H9 (cell line): ENCODE measurements at regions not wholly inside any gene's neighbourhood (a gene's known extent, or its start where the extent isn't known, plus 50 kb on each side); places are given as distances from the start of the nearest gene placed in this dataset.

Source experiments
- DNase-seq: peaks from one replicate; pipeline ENCODE4 v3.0.0-alpha.2; 2017
- H2AFZ ChIP-seq: one replicate; pipeline ENCODE4 v1.6.1; 2013; ENCODE audit warnings: mild to moderate bottlenecking, low read length, control low read depth, moderate library complexity
- H2AK5ac ChIP-seq: 2 replicates; pipeline ENCODE4 v1.6.1; 2013; ENCODE audit warnings: low read length, control low read depth, mixed read lengths; ENCODE audit not compliant: insufficient read length
- H2BK120ac ChIP-seq: one replicate; pipeline ENCODE4 v1.6.1; 2013; ENCODE audit warnings: low read depth, mild to moderate bottlenecking, low read length, control low read depth, inconsistent platforms; ENCODE audit not compliant: poor library complexity, severe bottlenecking
- H2BK12ac ChIP-seq: 2 replicates; pipeline ENCODE4 v1.6.1; 2013; ENCODE audit warnings: low read length, control low read depth, mixed read lengths, low read depth; ENCODE audit not compliant: insufficient read length
- H2BK15ac ChIP-seq: 2 replicates; pipeline ENCODE4 v1.6.1; 2013; ENCODE audit warnings: low read depth, low read length, control low read depth
- H2BK20ac ChIP-seq: one replicate; pipeline ENCODE4 v1.6.1; 2013; ENCODE audit warnings: low read depth, mild to moderate bottlenecking, low read length, control low read depth, inconsistent platforms; ENCODE audit not compliant: poor library complexity, severe bottlenecking
- H2BK5ac ChIP-seq: 2 replicates; pipeline ENCODE4 v1.6.1; 2013; ENCODE audit warnings: low read length, control low read depth, mixed read lengths; ENCODE audit not compliant: insufficient read length
- H3K14ac ChIP-seq: 2 replicates; pipeline ENCODE4 v1.6.1; 2013; ENCODE audit warnings: low read length, control low read depth; ENCODE audit not compliant: insufficient read depth
- H3K18ac ChIP-seq: 2 replicates; pipeline ENCODE4 v1.6.1; 2013; ENCODE audit warnings: low read depth, mild to moderate bottlenecking, mixed read lengths, low read length, control low read depth; ENCODE audit not compliant: insufficient read length
- H3K23ac ChIP-seq: 2 replicates; pipeline ENCODE4 v1.6.1; 2013; ENCODE audit warnings: low read length, control low read depth, mixed read lengths, low read depth; ENCODE audit not compliant: insufficient read length
- H3K23me2 ChIP-seq: 2 replicates; pipeline ENCODE4 v1.6.1; 2013; ENCODE audit warnings: low read depth, mild to moderate bottlenecking, mixed read lengths, low read length, control low read depth; ENCODE audit not compliant: insufficient read length, poor library complexity, severe bottlenecking
- H3K27ac ChIP-seq: 2 replicates; pipeline ENCODE4 v1.5.1; 2013; ENCODE audit warnings: low read length, control low read depth, mixed read lengths, low read depth; ENCODE audit not compliant: insufficient read length
- H3K27me3 ChIP-seq: 2 replicates; pipeline ENCODE4 v1.6.1; 2013; ENCODE audit warnings: low read length, control low read depth, inconsistent platforms; ENCODE audit not compliant: insufficient read depth
- H3K4ac ChIP-seq: 2 replicates; pipeline ENCODE4 v1.6.1; 2013; ENCODE audit warnings: low read depth, mild to moderate bottlenecking, control low read depth, inconsistent platforms, low read length, moderate library complexity
- H3K4me1 ChIP-seq: 2 replicates; pipeline ENCODE4 v1.6.1; 2013; ENCODE audit warnings: low read length, control low read depth, inconsistent platforms; ENCODE audit not compliant: insufficient read depth
- H3K4me2 ChIP-seq: 2 replicates; pipeline ENCODE4 v1.6.1; 2013; ENCODE audit warnings: low read length, control low read depth, mixed read lengths; ENCODE audit not compliant: insufficient read length, insufficient read depth
- H3K56ac ChIP-seq: 2 replicates; pipeline ENCODE4 v1.6.1; 2013; ENCODE audit warnings: low read depth, mild to moderate bottlenecking, mixed read lengths, low read length, control low read depth; ENCODE audit not compliant: insufficient read length
- H3K79me1 ChIP-seq: 2 replicates; pipeline ENCODE4 v1.6.1; 2013; ENCODE audit warnings: low read depth, mild to moderate bottlenecking, moderate library complexity, low read length, control low read depth, inconsistent platforms; ENCODE audit not compliant: insufficient read depth, poor library complexity, severe bottlenecking
- H3K79me2 ChIP-seq: 2 replicates; pipeline ENCODE4 v1.6.1; 2013; ENCODE audit warnings: low read length, control low read depth, inconsistent platforms; ENCODE audit not compliant: insufficient read depth
- H3K9ac ChIP-seq: 2 replicates; pipeline ENCODE4 v1.6.1; 2013; ENCODE audit warnings: low read length, control low read depth, mixed read lengths; ENCODE audit not compliant: insufficient read length; ENCODE audit errors: extremely low read depth
- H3K9me3 ChIP-seq: one replicate; pipeline ENCODE4 v1.6.1; 2013; ENCODE audit warnings: low read depth, low read length, inconsistent platforms; ENCODE audit not compliant: control insufficient read depth
- H3T11ph ChIP-seq: one replicate; pipeline ENCODE4 v1.6.1; 2013; ENCODE audit warnings: mild to moderate bottlenecking, low read length, control low read depth, inconsistent platforms
- H4K20me1 ChIP-seq: one replicate; pipeline ENCODE4 v1.6.1; 2013; ENCODE audit not compliant: control insufficient read depth, insufficient read length, insufficient read depth
- H4K5ac ChIP-seq: 2 replicates; pipeline ENCODE4 v1.6.1; 2013; ENCODE audit warnings: low read depth, mild to moderate bottlenecking, mixed read lengths, low read length, control low read depth; ENCODE audit not compliant: insufficient read length
- H4K8ac ChIP-seq: replicated peaks from 2 replicates; pipeline ENCODE4 v1.6.1; 2013; ENCODE audit warnings: low read length, control low read depth, mixed read lengths, low read depth; ENCODE audit not compliant: insufficient read length
- H4K91ac ChIP-seq: 2 replicates; pipeline ENCODE4 v1.6.1; 2013; ENCODE audit warnings: low read depth, mild to moderate bottlenecking, moderate library complexity, mixed read lengths, low read length, control low read depth; ENCODE audit not compliant: insufficient read length
- H3K27ac Mint-ChIP-seq, 3 experiments: 2 replicates in 2 of 3; 3 replicates in 1 of 3; pipeline ENCODE4 v1.8.0; 2020 to 2021; ENCODE audit warnings: mixed read lengths in 3 of 3, mild to moderate bottlenecking in 1 of 3, moderate library complexity in 1 of 3
- H3K27me3 Mint-ChIP-seq: 2 replicates; pipeline ENCODE4 v1.8.0; 2021; ENCODE audit warnings: low read depth, mild to moderate bottlenecking, moderate library complexity, mixed read lengths
- H3K36me3 Mint-ChIP-seq, 3 experiments: 2 replicates in 2 of 3; 3 replicates in 1 of 3; pipeline ENCODE4 v1.8.0; 2020 to 2021; ENCODE audit warnings: low read depth in 3 of 3, mixed read lengths in 3 of 3; ENCODE audit not compliant: insufficient read depth in 1 of 3
- H3K4me1 Mint-ChIP-seq, 2 experiments: 2 replicates each; pipeline ENCODE4 v1.8.0; 2020; ENCODE audit warnings: mixed read lengths in 2 of 2
- H3K4me3 Mint-ChIP-seq, 2 experiments: 2 replicates in 1 of 2; 3 replicates in 1 of 2; pipeline ENCODE4 v1.8.0; 2020 to 2021; ENCODE audit warnings: mild to moderate bottlenecking in 2 of 2, mixed read lengths in 2 of 2, moderate library complexity in 1 of 2
- H3K9me3 Mint-ChIP-seq, 2 experiments: 2 replicates in 1 of 2; 3 replicates in 1 of 2; pipeline ENCODE4 v1.8.0; 2020; ENCODE audit warnings: mild to moderate bottlenecking in 2 of 2, mixed read lengths in 2 of 2, moderate library complexity in 1 of 2
- WGBS: extraction: QIAGEN DNeasy Blood & Tissue Kit; methylation state at CpG from one replicate; pipeline ENCODE4 v1.1.7; 2013; ENCODE audit warnings: missing lambda C conversion rate, low lambda C conversion rate, mixed read lengths; ENCODE audit not compliant: insufficient read length; ENCODE audit errors: extremely low coverage; 5-methylcytosine and 5-hydroxymethylcytosine counted together
- TF ChIP-seq, protein P1 (sequence below): fragments of 200-600 bp; sonication (generic); conservative IDR thresholded peaks from 3 replicates; pipeline ENCODE4 v1.8.0; 2021; ENCODE audit warnings: antibody characterized with exemption, mild to moderate bottlenecking

- H4K91ac ChIP-seq = no peak overlapping the region
- H3K79me2 ChIP-seq = no peaks in the 10 kb centered on the region
- H2AK5ac ChIP-seq = no peak overlapping the region
- Mint-ChIP-seq H3K27ac (no peak overlapping the region), H3K9me3 (peaks cover 0 to 3% of the 10 kb centered on the region in 2 experiments; a peak in 2 of 5 replicates), H3K36me3 (peaks cover 0 to 3% (median 0%) of the 10 kb centered on the region in 3 experiments; a peak in 2 of 7 replicates), H3K27me3 (no peaks in the 10 kb centered on the region; the same call in 1 of the 2 replicates), H3K4me1 (peaks cover 9 to 11% of the 10 kb centered on the region in 2 experiments), H3K4me3 (no peak overlapping the region)
- no peak overlapping the region for H4K8ac ChIP-seq
- H3K9me3 ChIP-seq = no peaks in the 10 kb centered on the region
- H3K27ac ChIP-seq = no peak overlapping the region
- no peak overlapping the region for H3T11ph ChIP-seq
- H3K4me2 ChIP-seq = no peak overlapping the region
- no peak overlapping the region for H2BK12ac ChIP-seq
- no peak overlapping the region for H2BK5ac ChIP-seq
- H3K27me3 ChIP-seq = no peaks in the 10 kb centered on the region
- no peak overlapping the region for H3K18ac ChIP-seq
- H4K20me1 ChIP-seq = no peaks in the 10 kb centered on the region
- TF ChIP-seq, protein P1, sequence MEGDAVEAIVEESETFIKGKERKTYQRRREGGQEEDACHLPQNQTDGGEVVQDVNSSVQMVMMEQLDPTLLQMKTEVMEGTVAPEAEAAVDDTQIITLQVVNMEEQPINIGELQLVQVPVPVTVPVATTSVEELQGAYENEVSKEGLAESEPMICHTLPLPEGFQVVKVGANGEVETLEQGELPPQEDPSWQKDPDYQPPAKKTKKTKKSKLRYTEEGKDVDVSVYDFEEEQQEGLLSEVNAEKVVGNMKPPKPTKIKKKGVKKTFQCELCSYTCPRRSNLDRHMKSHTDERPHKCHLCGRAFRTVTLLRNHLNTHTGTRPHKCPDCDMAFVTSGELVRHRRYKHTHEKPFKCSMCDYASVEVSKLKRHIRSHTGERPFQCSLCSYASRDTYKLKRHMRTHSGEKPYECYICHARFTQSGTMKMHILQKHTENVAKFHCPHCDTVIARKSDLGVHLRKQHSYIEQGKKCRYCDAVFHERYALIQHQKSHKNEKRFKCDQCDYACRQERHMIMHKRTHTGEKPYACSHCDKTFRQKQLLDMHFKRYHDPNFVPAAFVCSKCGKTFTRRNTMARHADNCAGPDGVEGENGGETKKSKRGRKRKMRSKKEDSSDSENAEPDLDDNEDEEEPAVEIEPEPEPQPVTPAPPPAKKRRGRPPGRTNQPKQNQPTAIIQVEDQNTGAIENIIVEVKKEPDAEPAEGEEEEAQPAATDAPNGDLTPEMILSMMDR = no peak
- WGBS = no CpG with 5 or more reads among the region's 3 CpGs
- H3K4me1 ChIP-seq = no peaks in the 10 kb centered on the region
- no peak overlapping the region for H3K4ac ChIP-seq
- no peaks in the 10 kb centered on the region for H3K79me1 ChIP-seq
- H3K14ac ChIP-seq = no peak overlapping the region
- no peak overlapping the region for H4K5ac ChIP-seq
- no peaks in the 10 kb centered on the region for H3K23me2 ChIP-seq
- H2AFZ ChIP-seq = no peak overlapping the region
- peak; percentile 8 for DNase-seq
- H3K23ac ChIP-seq = no peak overlapping the region
- no peak overlapping the region for H2BK15ac ChIP-seq
- H3K56ac ChIP-seq = no peak overlapping the region
- no peak overlapping the region for H2BK120ac ChIP-seq
- no peak overlapping the region for H3K9ac ChIP-seq
- no peak overlapping the region for H2BK20ac ChIP-seq
Measured at GRCh38 chr1:29653886-29654450, 417.6 kb downstream of the PTPRU start.
